ENCODE measurements at regions not wholly inside any gene's neighbourhood (a gene's known extent, or its start where the extent isn't known, plus 50 kb on each side); places are given as distances from the start of the nearest gene placed in this dataset.

DNA sequence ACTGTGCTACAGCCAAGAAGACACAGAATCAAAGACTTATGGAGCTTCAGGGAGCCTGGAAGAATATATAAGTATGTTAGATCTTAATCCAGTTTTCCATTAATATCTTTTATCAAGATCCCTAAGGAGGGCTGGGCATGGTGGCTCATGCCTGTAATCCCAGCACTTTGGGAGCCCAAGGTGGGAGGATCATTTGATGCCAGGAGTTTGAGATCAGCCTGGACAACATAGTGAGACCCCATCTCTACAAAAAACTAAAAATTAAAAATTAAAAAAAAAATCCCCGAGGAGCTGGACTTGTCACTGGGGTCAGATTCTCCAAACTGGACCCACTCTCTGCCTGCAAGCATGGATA, 113.9 kb upstream of the CDC42BPA start:
- Histone ChIP-seq H3K4me2 (no peak overlapping the region), H3K9ac (no peak overlapping the region), H4K20me1 (ENCODE audit: insufficient read depth) (no peaks in the 10 kb centered on the region), H3K27ac (ENCODE audit: low read depth in 2 of 2, low read length in 1 of 2) (no peak overlapping the region), H3K79me2 (ENCODE audit: insufficient read depth) (no peaks in the 10 kb centered on the region), H3K36me3 (replicated peaks in 1 of 2; ENCODE audit: control insufficient read depth in 1 of 2, insufficient read depth in 2 of 2, low read length in 1 of 2) (no peaks in the 10 kb centered on the region), H3K27me3 (ENCODE audit: insufficient read depth) (no peaks in the 10 kb centered on the region), H3F3A (replicated peaks; ENCODE audit: insufficient read depth) (no peaks in the 10 kb centered on the region), H3K4me1 (ENCODE audit: control insufficient read depth in 1 of 2, insufficient read depth in 2 of 2, low read depth in 1 of 2, low read length in 1 of 2) (peaks cover 10 to 14% of the 10 kb centered on the region in 2 experiments; a peak in 2 of 4 replicates), H2AFZ (ENCODE audit: low read depth) (no peak overlapping the region; the same call in 1 of the 2 replicates), H3K9me3 (no peaks in the 10 kb centered on the region), H3K9me2 (no peaks in the 10 kb centered on the region), H3K4me3 (ENCODE audit: low read depth in 2 of 2, low read length in 1 of 2) (no peak overlapping the region)
- TF ChIP-seq YY1 (IDR thresholded peaks at IDR 0.05; ENCODE audit: low read depth) (no peak), FOXM1 (IDR thresholded peaks at IDR 0.05; ENCODE audit: low read depth) (no peak), EZH2phosphoT487 (IDR thresholded peaks at IDR 0.05; ENCODE audit: borderline replicate concordance, low read depth) (no peak), TCF12 (IDR thresholded peaks at IDR 0.05) (no peak), SIN3A (IDR thresholded peaks at IDR 0.05; ENCODE audit: borderline replicate concordance, low read depth, low read length) (no peak), RFX5 (IDR thresholded peaks at IDR 0.05; ENCODE audit: low read length) (no peak), CHD2 (IDR thresholded peaks at IDR 0.05; ENCODE audit: low read length, partially characterized antibody) (no peak), GATA2 (CRISPR knock-in tag; IDR thresholded peaks at IDR 0.05) (no peak), SMC3 (IDR thresholded peaks at IDR 0.05; ENCODE audit: low read depth, low read length) (no peak), NFIC (IDR thresholded peaks at IDR 0.05; ENCODE audit: borderline replicate concordance) (no peak), ELF1 (IDR thresholded peaks at IDR 0.05) (no peak), TAF1 (IDR thresholded peaks at IDR 0.05; ENCODE audit: borderline replicate concordance, low read depth, low read length) (no peak), POLR2AphosphoS5 (IDR thresholded peaks at IDR 0.05; ENCODE audit: low read depth, low read length) (no peak)
- TF ChIP-seq, protein P1, sequence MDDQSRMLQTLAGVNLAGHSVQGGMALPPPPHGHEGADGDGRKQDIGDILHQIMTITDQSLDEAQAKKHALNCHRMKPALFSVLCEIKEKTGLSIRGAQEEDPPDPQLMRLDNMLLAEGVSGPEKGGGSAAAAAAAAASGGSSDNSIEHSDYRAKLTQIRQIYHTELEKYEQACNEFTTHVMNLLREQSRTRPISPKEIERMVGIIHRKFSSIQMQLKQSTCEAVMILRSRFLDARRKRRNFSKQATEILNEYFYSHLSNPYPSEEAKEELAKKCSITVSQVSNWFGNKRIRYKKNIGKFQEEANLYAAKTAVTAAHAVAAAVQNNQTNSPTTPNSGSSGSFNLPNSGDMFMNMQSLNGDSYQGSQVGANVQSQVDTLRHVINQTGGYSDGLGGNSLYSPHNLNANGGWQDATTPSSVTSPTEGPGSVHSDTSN (IDR thresholded peaks at IDR 0.05) = no peak
- TF ChIP-seq, protein P2, sequence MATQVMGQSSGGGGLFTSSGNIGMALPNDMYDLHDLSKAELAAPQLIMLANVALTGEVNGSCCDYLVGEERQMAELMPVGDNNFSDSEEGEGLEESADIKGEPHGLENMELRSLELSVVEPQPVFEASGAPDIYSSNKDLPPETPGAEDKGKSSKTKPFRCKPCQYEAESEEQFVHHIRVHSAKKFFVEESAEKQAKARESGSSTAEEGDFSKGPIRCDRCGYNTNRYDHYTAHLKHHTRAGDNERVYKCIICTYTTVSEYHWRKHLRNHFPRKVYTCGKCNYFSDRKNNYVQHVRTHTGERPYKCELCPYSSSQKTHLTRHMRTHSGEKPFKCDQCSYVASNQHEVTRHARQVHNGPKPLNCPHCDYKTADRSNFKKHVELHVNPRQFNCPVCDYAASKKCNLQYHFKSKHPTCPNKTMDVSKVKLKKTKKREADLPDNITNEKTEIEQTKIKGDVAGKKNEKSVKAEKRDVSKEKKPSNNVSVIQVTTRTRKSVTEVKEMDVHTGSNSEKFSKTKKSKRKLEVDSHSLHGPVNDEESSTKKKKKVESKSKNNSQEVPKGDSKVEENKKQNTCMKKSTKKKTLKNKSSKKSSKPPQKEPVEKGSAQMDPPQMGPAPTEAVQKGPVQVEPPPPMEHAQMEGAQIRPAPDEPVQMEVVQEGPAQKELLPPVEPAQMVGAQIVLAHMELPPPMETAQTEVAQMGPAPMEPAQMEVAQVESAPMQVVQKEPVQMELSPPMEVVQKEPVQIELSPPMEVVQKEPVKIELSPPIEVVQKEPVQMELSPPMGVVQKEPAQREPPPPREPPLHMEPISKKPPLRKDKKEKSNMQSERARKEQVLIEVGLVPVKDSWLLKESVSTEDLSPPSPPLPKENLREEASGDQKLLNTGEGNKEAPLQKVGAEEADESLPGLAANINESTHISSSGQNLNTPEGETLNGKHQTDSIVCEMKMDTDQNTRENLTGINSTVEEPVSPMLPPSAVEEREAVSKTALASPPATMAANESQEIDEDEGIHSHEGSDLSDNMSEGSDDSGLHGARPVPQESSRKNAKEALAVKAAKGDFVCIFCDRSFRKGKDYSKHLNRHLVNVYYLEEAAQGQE (IDR thresholded peaks at IDR 0.05; ENCODE audit: low read depth, low read length) = no peak
- TF ChIP-seq, protein P3, sequence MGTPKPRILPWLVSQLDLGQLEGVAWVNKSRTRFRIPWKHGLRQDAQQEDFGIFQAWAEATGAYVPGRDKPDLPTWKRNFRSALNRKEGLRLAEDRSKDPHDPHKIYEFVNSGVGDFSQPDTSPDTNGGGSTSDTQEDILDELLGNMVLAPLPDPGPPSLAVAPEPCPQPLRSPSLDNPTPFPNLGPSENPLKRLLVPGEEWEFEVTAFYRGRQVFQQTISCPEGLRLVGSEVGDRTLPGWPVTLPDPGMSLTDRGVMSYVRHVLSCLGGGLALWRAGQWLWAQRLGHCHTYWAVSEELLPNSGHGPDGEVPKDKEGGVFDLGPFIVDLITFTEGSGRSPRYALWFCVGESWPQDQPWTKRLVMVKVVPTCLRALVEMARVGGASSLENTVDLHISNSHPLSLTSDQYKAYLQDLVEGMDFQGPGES (IDR thresholded peaks at IDR 0.05; ENCODE audit: low read depth, low read length) = no peak
- TF ChIP-seq, protein P4, sequence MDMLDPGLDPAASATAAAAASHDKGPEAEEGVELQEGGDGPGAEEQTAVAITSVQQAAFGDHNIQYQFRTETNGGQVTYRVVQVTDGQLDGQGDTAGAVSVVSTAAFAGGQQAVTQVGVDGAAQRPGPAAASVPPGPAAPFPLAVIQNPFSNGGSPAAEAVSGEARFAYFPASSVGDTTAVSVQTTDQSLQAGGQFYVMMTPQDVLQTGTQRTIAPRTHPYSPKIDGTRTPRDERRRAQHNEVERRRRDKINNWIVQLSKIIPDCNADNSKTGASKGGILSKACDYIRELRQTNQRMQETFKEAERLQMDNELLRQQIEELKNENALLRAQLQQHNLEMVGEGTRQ (IDR thresholded peaks at IDR 0.05; ENCODE audit: borderline replicate concordance, low read depth, low read length) = no peak
- TF ChIP-seq, protein P5, sequence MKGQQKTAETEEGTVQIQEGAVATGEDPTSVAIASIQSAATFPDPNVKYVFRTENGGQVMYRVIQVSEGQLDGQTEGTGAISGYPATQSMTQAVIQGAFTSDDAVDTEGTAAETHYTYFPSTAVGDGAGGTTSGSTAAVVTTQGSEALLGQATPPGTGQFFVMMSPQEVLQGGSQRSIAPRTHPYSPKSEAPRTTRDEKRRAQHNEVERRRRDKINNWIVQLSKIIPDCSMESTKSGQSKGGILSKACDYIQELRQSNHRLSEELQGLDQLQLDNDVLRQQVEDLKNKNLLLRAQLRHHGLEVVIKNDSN (IDR thresholded peaks at IDR 0.05; ENCODE audit: borderline replicate concordance, low read depth) = no peak
- TF ChIP-seq, protein P6, sequence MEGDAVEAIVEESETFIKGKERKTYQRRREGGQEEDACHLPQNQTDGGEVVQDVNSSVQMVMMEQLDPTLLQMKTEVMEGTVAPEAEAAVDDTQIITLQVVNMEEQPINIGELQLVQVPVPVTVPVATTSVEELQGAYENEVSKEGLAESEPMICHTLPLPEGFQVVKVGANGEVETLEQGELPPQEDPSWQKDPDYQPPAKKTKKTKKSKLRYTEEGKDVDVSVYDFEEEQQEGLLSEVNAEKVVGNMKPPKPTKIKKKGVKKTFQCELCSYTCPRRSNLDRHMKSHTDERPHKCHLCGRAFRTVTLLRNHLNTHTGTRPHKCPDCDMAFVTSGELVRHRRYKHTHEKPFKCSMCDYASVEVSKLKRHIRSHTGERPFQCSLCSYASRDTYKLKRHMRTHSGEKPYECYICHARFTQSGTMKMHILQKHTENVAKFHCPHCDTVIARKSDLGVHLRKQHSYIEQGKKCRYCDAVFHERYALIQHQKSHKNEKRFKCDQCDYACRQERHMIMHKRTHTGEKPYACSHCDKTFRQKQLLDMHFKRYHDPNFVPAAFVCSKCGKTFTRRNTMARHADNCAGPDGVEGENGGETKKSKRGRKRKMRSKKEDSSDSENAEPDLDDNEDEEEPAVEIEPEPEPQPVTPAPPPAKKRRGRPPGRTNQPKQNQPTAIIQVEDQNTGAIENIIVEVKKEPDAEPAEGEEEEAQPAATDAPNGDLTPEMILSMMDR (IDR thresholded peaks at IDR 0.05) = no peak
- DNase-seq = no peak
- WGBS (ENCODE audit: low lambda C conversion rate) = 89% methylated on average over 1 of the region's 1 CpG
- CTCF ChIA-PET = interaction anchor here (1.3 kb wide), 1 partner anchor 116 kb away, joined by 4 read pairs; no protein-coding TSS in a partner anchor
- POLR2A ChIA-PET = no interaction called here
